GM23338 (cell line): ENCODE measurements at regions not wholly inside any gene's neighbourhood (a gene's known extent, or its start where the extent isn't known, plus 50 kb on each side); places are given as distances from the start of the nearest gene placed in this dataset.

Experiments used
- ATAC-seq: fragments of 200-7000 bp; cut with Tn5 transposase; 3 replicates; pipeline ENCODE4 v1.9.1; 2020
- DNase-seq: peaks from one replicate; pipeline ENCODE4 v3.0.0-alpha.2; 2015; ENCODE audit warnings: low spot score
- H2AFZ ChIP-seq: fragments of 200-600 bp; sonication (generic); 2 replicates; pipeline ENCODE4 v1.8.0; 2016; ENCODE audit warnings: antibody characterized with exemption, mild to moderate bottlenecking, moderate library complexity
- H3F3A ChIP-seq: fragments of 200-600 bp; sonication (generic); replicated peaks from 2 replicates; pipeline ENCODE4 v1.8.0; 2017; ENCODE audit warnings: antibody characterized with exemption, mixed run types, low read depth
- H3K27ac ChIP-seq: fragments of 200-600 bp; sonication (generic); 2 replicates; pipeline ENCODE4 v1.6.1; 2016; ENCODE audit warnings: low read depth
- H3K27me3 ChIP-seq: fragments of 200-600 bp; sonication (generic); 2 replicates; pipeline ENCODE4 v1.8.0; 2016; ENCODE audit warnings: mild to moderate bottlenecking, mixed run types, moderate library complexity; ENCODE audit not compliant: insufficient read depth
- H3K36me3 ChIP-seq: fragments of 200-600 bp; sonication (generic); 2 replicates; pipeline ENCODE4 v1.8.0; 2016; ENCODE audit warnings: mild to moderate bottlenecking; ENCODE audit not compliant: insufficient read depth
- H3K4me1 ChIP-seq: fragments of 200-600 bp; sonication (generic); 2 replicates; pipeline ENCODE4 v1.8.0; 2016; ENCODE audit warnings: mild to moderate bottlenecking, moderate library complexity; ENCODE audit not compliant: insufficient read depth
- H3K4me2 ChIP-seq: fragments of 200-600 bp; sonication (generic); 2 replicates; pipeline ENCODE4 v1.7.1; 2017; ENCODE audit warnings: mixed run types
- H3K4me3 ChIP-seq: fragments of 200-600 bp; sonication (generic); 2 replicates; pipeline ENCODE4 v1.6.1; 2016; ENCODE audit warnings: mixed run types
- H3K79me2 ChIP-seq: fragments of 200-600 bp; sonication (generic); replicated peaks from 2 replicates; pipeline ENCODE4 v1.8.0; 2017; ENCODE audit warnings: mild to moderate bottlenecking; ENCODE audit not compliant: insufficient read depth
- H3K9me2 ChIP-seq: fragments of 200-600 bp; sonication (generic); 2 replicates; pipeline ENCODE4 v1.8.0; 2017; ENCODE audit not compliant: insufficient read depth
- H4K20me1 ChIP-seq: fragments of 200-600 bp; sonication (generic); replicated peaks from 2 replicates; pipeline ENCODE4 v1.8.0; 2017; ENCODE audit warnings: mild to moderate bottlenecking; ENCODE audit not compliant: insufficient read depth
- H3K27ac Mint-ChIP-seq: 2 replicates; pipeline ENCODE4 v1.8.0; 2020; ENCODE audit warnings: inconsistent platforms, mild to moderate bottlenecking, moderate library complexity, mixed read lengths
- H3K27me3 Mint-ChIP-seq: 3 replicates; pipeline ENCODE4 v1.8.0; 2022; ENCODE audit warnings: low read depth, mild to moderate bottlenecking, moderate library complexity, mixed read lengths, inconsistent platforms; ENCODE audit not compliant: insufficient read depth, poor library complexity
- H3K36me3 Mint-ChIP-seq: 3 replicates; pipeline ENCODE4 v1.8.0; 2021; ENCODE audit warnings: low read depth, mild to moderate bottlenecking, inconsistent platforms, moderate library complexity, mixed read lengths
- H3K4me1 Mint-ChIP-seq: 3 replicates; pipeline ENCODE4 v1.8.0; 2020; ENCODE audit warnings: mild to moderate bottlenecking, inconsistent platforms, mixed read lengths
- H3K4me3 Mint-ChIP-seq: 3 replicates; pipeline ENCODE4 v1.8.0; 2021; ENCODE audit warnings: moderate library complexity, mild to moderate bottlenecking, inconsistent platforms, mixed read lengths
- H3K9me3 Mint-ChIP-seq: 3 replicates; pipeline ENCODE4 v1.8.0; 2020; ENCODE audit warnings: moderate library complexity, mild to moderate bottlenecking, inconsistent platforms, mixed read lengths
- CREB1 ChIP-seq: fragments of 250-450 bp; sonication (Bioruptor Pico); IDR thresholded peaks from 2 replicates; pipeline ENCODE4 v1.5.0; 2020; ENCODE audit warnings: low read depth, mild to moderate bottlenecking, moderate library complexity
- ETS1 ChIP-seq: IDR thresholded peaks from 2 replicates; pipeline ENCODE4 v1.6.1; 2016; ENCODE audit warnings: antibody characterized with exemption
- EZH2phosphoT487 ChIP-seq: fragments of 200-600 bp; sonication (generic); IDR thresholded peaks from one replicate; pipeline ENCODE4 v1.8.1; 2018; ENCODE audit warnings: antibody characterized with exemption; ENCODE audit not compliant: unreplicated experiment
- JUNB ChIP-seq: IDR thresholded peaks from one replicate; pipeline ENCODE4 v1.6.1; 2016; ENCODE audit warnings: antibody characterized with exemption; ENCODE audit not compliant: unreplicated experiment
- POLR2AphosphoS5 ChIP-seq: IDR thresholded peaks from 2 replicates; pipeline ENCODE4 v1.6.1; 2016; ENCODE audit warnings: antibody characterized with exemption, low read depth
- STAT1 ChIP-seq: IDR thresholded peaks from one replicate; pipeline ENCODE4 v1.6.1; 2016; ENCODE audit warnings: antibody characterized with exemption; ENCODE audit not compliant: unreplicated experiment
- ZNF114 ChIP-seq: fragments of 250-450 bp; sonication (Bioruptor Pico); IDR thresholded peaks from 2 replicates; pipeline ENCODE4 v1.5.0; 2020; ENCODE audit warnings: mild to moderate bottlenecking, moderate library complexity

DNA sequence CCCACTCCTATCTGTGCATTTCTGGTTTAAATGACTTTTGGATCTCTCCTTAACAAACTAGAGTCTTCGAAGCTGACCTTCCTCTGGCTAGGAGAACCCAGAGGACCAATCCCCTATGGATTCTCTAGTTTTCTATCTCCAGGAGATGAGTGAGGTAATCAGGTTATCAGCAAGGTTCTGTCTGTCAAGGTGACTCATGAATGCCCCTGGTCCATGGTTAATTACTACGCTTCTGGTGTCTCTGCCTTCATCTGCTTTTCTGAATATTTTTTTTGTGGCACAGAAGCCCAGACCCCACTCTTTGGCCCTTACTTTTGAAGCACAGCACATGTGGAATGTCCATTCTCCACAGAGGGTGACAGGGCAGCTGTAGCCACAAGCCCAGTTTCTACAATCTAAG is 897.9 kb upstream of the KLHL29 start:
- H3K4me3 ChIP-seq = no peak overlapping the region
- no peaks in the 10 kb centered on the region for H3F3A ChIP-seq
- H3K9me2 ChIP-seq = no peaks in the 10 kb centered on the region
- H3K36me3 Mint-ChIP-seq = peaks cover 4% of the 10 kb centered on the region; the same call in 1 of the 3 replicates
- H3K27me3 ChIP-seq = no peaks in the 10 kb centered on the region
- no peaks in the 10 kb centered on the region for H3K79me2 ChIP-seq
- no peaks in the 10 kb centered on the region for H3K4me1 ChIP-seq
- peaks cover 15% of the 10 kb centered on the region; the same call in 2 of the 3 replicates for H3K9me3 Mint-ChIP-seq
- H3K4me3 Mint-ChIP-seq = no peak overlapping the region
- H3K36me3 ChIP-seq = no peaks in the 10 kb centered on the region
- TF ChIP-seq CREB1 (no peak), STAT1 (no peak), ZNF114 (CRISPR knock-in tag) (no peak)
- no peaks in the 10 kb centered on the region for H3K27me3 Mint-ChIP-seq
- H3K27ac ChIP-seq = no peak overlapping the region
- H2AFZ ChIP-seq = no peak overlapping the region
- H3K27ac Mint-ChIP-seq = no peak overlapping the region
- no peaks in the 10 kb centered on the region for H4K20me1 ChIP-seq
- DNase-seq (no peak), ATAC-seq (no peak)
- no peak overlapping the region for H3K4me2 ChIP-seq
- peaks cover 13% of the 10 kb centered on the region; the same call in 2 of the 3 replicates for H3K4me1 Mint-ChIP-seq

DNA sequence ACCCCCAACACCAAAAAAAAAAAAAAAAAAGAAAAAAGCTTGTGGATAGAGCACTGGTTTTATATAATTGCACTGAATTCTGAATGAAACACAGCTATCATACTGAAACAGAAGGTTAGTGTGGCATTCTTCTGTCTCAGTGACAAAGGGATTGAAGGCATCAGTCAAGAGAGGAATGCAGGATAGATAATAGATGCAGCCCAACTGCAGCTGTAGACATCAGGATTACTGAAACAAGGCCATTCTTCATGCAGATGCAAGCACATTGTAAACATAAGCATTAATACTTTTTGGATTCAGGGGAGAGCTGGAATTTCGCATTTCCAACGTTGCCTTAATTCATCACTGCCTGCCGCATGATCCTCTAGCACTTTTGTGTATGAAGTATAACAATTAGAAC is 897.4 kb upstream of the KLHL29 start:
- DNase-seq (peak; percentile 29), ATAC-seq (peak; percentile 76)
- Histone ChIP-seq H3K4me3 (no peak overlapping the region), H3K79me2 (no peaks in the 10 kb centered on the region), H4K20me1 (no peaks in the 10 kb centered on the region), H3F3A (no peaks in the 10 kb centered on the region), H3K36me3 (no peaks in the 10 kb centered on the region), H3K27ac (no peak overlapping the region), H3K27me3 (no peaks in the 10 kb centered on the region), H2AFZ (no peak overlapping the region), H3K4me1 (no peaks in the 10 kb centered on the region), H3K9me2 (no peaks in the 10 kb centered on the region), H3K4me2 (no peak overlapping the region)
- Mint-ChIP-seq H3K36me3 (peaks cover 4% of the 10 kb centered on the region; the same call in 1 of the 3 replicates), H3K4me3 (no peak overlapping the region), H3K4me1 (peaks cover 13% of the 10 kb centered on the region; the same call in 2 of the 3 replicates), H3K27ac (no peak overlapping the region), H3K27me3 (no peaks in the 10 kb centered on the region), H3K9me3 (peaks cover 15% of the 10 kb centered on the region; the same call in 2 of the 3 replicates)
- no peak for TF ChIP-seq JUNB

DNA sequence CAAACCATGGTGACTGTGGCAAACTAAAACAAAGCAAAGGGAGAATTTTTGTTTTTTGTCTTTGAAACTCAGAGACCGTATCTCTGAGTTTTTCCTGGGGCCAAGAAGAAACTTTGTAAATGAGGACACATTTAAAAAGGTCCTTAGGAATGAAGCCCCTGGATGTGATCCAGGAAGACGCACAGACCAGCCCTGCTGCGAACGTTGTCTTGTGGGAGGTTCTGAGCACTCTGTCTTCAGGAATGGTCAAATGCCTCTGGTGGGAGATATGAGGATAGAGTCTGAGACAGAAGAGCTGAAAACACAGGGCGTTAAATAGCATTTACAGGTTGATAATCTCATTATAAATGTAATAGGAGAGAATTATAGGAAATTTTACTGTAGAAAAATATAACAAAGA is 893.5 kb upstream of the KLHL29 start:
- Histone ChIP-seq H3K27ac (no peak overlapping the region), H3F3A (no peaks in the 10 kb centered on the region), H4K20me1 (no peaks in the 10 kb centered on the region), H3K36me3 (no peaks in the 10 kb centered on the region), H3K27me3 (no peaks in the 10 kb centered on the region), H3K9me2 (peaks cover 5% of the 10 kb centered on the region; the same call in 1 of the 2 replicates), H3K4me1 (no peaks in the 10 kb centered on the region), H3K79me2 (no peaks in the 10 kb centered on the region), H2AFZ (no peak overlapping the region), H3K4me3 (no peak overlapping the region), H3K4me2 (no peak overlapping the region)
- Mint-ChIP-seq H3K27me3 (no peaks in the 10 kb centered on the region), H3K27ac (no peak overlapping the region), H3K36me3 (peaks cover 4% of the 10 kb centered on the region; the same call in 1 of the 3 replicates), H3K4me3 (no peak overlapping the region), H3K9me3 (peaks cover 15% of the 10 kb centered on the region; the same call in 2 of the 3 replicates), H3K4me1 (peaks cover 8% of the 10 kb centered on the region; the same call in 2 of the 3 replicates)
- ATAC-seq (no peak), DNase-seq (no peak)
- TF ChIP-seq POLR2AphosphoS5 (no peak), EZH2phosphoT487 (no peak), ETS1 (no peak), JUNB (no peak), STAT1 (no peak)
